Cardiac fibroblast (primary cell): ENCODE measurements at regions not wholly inside any gene's neighbourhood (a gene's known extent, or its start where the extent isn't known, plus 50 kb on each side); places are given as distances from the start of the nearest gene placed in this dataset.
A peak's percentile ranks its signal among the peaks of the same experiment; 100 is the strongest.
"Not testable (repeated sequence)": the region's sequence is repeated elsewhere in the genome, so short reads cannot be mapped to it uniquely, and the experiment has no call there.

Experiments
- DNase-seq, 2 donors: peaks; one replicate each; pipeline versions ENCODE4 v3.0.0 to v3.0.0-alpha.2; 2010; ENCODE audit warnings: low read depth in 2 of 2
- H3K4me3 ChIP-seq, 2 donors: replicated peaks in 1 of 2; 1 replicate in 1 of 2; 2 replicates in 1 of 2; pipeline ENCODE4 v1.5.1; 2011; ENCODE audit warnings: low read depth in 2 of 2, low read length in 2 of 2, mild to moderate bottlenecking in 2 of 2, moderate library complexity in 1 of 2
- TF ChIP-seq, protein P1 (sequence below): IDR thresholded peaks from one replicate; pipeline ENCODE4 v1.5.1; 2011; ENCODE audit warnings: low read depth, mild to moderate bottlenecking, low read length, inconsistent platforms

DNA sequence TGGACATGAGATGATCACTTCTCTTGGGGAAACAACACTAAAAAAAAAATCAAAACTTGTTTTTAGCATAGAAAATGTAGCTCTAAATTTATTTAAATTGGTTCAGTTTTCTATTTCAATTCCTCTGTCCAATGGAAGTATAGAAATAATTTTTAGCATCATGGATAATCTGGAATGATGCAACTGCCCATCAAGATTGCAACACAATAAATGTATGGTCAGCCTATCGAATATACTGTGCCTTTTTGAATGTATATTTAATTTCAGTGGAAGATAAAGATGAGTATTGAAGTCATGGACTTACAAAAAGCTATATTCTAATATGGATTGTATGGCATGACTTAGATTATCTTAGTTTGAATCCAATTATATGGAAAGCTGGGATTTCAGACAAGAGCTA, 906.7 kb downstream of the IGSF11 start:
- DNase-seq = no peak

DNA sequence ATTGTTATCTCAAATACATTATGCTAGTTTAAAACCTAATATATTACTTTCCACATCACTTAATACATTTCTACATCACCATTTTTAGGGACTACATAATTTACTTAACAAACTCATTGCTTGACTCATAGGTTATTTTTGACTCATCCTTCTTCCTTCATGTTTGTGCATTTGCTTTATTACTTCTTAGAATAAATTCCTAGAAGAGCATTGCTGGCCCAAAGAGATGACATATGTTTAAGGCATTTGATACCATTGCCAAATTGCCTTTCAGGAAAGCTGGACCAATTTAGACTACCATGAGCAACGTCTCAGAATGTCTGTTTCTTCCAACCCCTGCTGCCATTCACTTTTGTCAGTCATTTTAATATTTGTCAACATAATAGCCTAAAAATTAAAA, 905.8 kb downstream of the IGSF11 start:
- TF ChIP-seq, protein P1, sequence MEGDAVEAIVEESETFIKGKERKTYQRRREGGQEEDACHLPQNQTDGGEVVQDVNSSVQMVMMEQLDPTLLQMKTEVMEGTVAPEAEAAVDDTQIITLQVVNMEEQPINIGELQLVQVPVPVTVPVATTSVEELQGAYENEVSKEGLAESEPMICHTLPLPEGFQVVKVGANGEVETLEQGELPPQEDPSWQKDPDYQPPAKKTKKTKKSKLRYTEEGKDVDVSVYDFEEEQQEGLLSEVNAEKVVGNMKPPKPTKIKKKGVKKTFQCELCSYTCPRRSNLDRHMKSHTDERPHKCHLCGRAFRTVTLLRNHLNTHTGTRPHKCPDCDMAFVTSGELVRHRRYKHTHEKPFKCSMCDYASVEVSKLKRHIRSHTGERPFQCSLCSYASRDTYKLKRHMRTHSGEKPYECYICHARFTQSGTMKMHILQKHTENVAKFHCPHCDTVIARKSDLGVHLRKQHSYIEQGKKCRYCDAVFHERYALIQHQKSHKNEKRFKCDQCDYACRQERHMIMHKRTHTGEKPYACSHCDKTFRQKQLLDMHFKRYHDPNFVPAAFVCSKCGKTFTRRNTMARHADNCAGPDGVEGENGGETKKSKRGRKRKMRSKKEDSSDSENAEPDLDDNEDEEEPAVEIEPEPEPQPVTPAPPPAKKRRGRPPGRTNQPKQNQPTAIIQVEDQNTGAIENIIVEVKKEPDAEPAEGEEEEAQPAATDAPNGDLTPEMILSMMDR = no peak
- DNase-seq = peak in 1 of 2 donors; percentile 21
- H3K4me3 ChIP-seq = no peak overlapping the region

More for the DNA sequence above, 906.7 kb downstream of the IGSF11 start:
- TF ChIP-seq, protein P1 = no peak
- H3K4me3 ChIP-seq = no peak overlapping the region

DNA sequence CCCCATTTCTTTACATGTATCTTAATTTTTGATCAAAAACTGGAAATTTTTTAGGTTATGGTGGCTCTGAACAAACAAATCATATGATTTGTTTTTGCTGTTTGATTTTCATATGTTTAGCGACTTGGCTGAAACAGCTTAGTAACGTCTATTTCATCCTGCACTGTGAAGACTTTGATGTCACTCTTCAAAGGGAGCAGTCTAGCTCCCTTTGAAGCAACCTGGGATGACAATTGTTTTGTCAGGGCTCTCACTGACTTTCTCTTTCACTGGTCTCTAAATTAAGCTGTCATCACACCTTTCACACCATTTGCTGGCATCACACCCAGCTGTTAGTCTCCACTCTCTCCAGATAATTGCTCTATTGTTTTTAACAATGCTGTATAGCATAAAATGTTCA, 896.9 kb downstream of the IGSF11 start:
- no peak overlapping the region for H3K4me3 ChIP-seq
- TF ChIP-seq, protein P1 = no peak
- no peak for DNase-seq

DNA sequence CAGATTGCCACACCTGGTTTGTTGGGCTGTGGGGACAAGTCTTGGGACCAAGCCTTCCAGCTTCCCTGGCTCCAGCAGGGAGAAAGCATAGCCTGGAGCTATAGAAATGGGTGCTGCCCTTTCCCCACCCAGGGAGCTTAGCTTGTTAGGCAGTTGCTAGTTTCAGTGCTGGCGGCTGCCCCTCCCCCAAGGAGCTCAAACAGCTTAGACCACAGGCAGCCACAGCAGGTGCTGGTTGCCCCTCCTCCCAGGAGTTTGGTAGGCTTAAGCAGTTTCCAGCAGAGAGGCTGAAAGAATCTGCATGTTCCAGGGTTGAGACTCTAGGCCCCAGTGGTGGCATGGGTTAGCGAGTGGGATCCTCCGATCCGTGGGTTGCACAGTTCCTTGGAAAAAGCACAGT, 889.7 kb downstream of the IGSF11 start:
- no peak overlapping the region for H3K4me3 ChIP-seq
- no peak for DNase-seq
- TF ChIP-seq, protein P1 = no peak

DNA sequence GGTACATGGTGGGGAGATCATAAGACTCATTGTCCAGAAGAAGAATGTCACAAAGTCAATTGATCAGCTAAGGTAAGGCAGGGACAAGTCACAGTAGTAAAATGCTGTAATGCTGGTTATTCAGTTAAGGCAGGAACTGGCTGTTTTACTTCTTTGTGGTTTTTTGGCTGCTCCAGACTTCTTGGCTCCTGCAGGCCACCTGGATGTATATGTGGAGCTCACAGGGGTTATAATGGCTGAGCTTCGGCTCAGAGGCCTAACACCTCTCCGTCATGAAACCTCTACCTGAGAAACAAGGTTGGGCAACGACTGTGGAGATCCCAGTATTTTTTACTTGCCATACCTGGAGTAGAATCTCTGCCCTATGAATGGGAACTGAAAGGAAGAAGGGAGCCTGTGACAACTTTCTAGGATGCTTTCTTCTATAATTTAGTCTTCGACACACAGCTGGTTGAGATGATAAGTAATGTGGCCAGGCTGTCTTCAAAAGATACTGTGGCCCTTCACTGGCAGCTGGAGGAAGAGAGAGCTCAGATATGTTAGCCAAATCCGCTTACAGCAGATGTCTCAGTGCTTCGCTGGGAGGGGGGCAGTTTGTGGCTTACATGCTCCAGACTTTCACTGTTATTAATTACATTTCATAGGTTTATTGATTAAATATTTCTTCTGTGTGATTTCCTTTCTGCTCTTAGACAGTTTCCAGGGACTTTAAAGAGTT, 887.8 kb downstream of the IGSF11 start:
- no peak for DNase-seq
- TF ChIP-seq, protein P1 = no peak
- no peak overlapping the region for H3K4me3 ChIP-seq

DNA sequence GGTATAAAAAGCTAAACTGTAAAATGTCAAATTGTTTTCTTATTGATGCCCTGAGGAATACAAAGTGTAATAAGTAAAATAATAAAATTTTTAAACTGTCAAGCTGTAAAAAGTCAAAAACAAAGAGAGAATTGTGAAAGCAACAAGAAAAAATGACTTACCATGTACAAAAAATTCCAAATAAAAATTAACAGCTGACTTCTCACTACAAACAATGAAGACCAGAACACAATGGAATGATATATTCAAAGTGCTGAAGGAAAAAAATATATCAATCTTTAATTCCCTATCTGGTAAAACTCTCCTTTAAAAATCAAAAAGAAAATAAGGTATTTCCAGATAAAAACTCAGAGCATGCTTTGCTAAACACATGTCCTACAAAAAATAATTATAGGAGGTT, 883.5 kb downstream of the IGSF11 start:
- H3K4me3 ChIP-seq = no peak overlapping the region
- no peak for DNase-seq
- TF ChIP-seq, protein P1 = no peak

DNA sequence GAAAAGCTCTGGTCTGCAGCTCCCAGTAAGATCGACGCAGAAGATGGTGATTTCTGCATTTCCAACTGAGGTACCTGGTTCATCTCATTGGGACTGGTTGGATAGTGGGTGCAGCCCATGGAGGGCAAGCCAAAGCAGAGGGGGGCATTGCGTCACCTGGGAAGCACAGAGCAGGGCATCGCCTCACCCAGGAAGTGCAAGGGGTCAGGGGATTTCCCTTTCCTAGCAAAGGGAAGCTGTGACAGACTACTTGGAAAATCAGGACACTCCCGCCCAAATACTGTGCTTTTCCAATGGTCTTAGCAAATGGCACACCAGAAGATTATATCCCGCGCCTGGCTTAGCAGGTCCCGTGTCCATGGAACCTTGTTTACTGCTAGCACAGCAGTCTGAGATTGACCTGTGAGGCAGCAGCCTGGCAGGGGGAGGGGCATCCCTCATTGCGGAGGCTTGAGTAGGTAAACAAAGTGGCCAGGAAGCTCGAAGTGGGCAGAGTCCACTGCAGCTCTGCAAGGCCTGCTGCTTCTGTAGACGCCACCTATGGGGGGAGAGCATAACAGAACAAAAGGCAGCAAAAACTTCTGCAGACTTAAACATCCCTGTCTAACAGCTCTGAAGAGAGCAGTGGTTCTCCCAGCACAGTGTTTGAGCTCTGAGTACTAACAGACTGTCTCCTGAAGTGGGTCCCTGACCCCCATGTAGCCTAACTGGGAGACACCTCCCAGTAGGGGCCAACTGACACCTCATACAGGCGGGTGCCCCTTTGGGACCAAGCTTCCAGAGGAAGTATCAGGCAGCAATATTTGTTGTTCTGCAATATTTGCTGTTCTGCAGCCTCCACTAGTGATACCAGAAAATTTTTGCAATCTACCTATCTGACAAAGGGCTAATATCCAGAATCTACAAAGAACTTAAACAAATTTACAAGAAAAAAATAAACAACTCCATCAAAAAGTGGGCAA, 871.7 kb downstream of the IGSF11 start:
- not testable (repeated sequence) for H3K4me3 ChIP-seq, DNase-seq
